ENCODE measurements at regions not wholly inside any gene's neighbourhood (a gene's known extent, or its start where the extent isn't known, plus 50 kb on each side); places are given as distances from the start of the nearest gene placed in this dataset.

- Mint-ChIP-seq H3K9me3 (ENCODE audit: unreplicated experiment) (peaks cover 1% of the 10 kb centered on the region), H3K27me3 (ENCODE audit: low read depth, unreplicated experiment) (peaks cover 1% of the 10 kb centered on the region), H3K36me3 (ENCODE audit: low read depth, unreplicated experiment) (no peaks in the 10 kb centered on the region), H3K4me3 (ENCODE audit: unreplicated experiment) (peak overlapping the region; percentile 2), H3K27ac (ENCODE audit: unreplicated experiment) (peak overlapping the region; percentile 88), H3K4me1 (ENCODE audit: low read depth, unreplicated experiment) (peaks cover 35% of the 10 kb centered on the region)
- TF ChIP-seq EZH2 (IDR thresholded peaks at IDR 0.05; ENCODE audit: insufficient read depth, low read length) (no peak), CTCF (IDR thresholded peaks at IDR 0.05; ENCODE audit: insufficient read depth, low read depth, low read length) (peak; percentile 42)
- no peak overlapping the region for H3K4me2 ChIP-seq (ENCODE audit: low read length)
- H3K79me2 ChIP-seq (ENCODE audit: insufficient read depth, low read length): no peaks in the 10 kb centered on the region
- no peaks in the 10 kb centered on the region for H3K27me3 ChIP-seq (ENCODE audit: insufficient read depth, low read length)
- no peaks in the 10 kb centered on the region for H3K36me3 ChIP-seq (ENCODE audit: insufficient read depth, low read length)
- no peak overlapping the region for H3K27ac ChIP-seq (ENCODE audit: low read depth, low read length)
- H3K4me3 ChIP-seq (ENCODE audit: insufficient read depth, low read depth, low read length): no peak overlapping the region
- H4K20me1 ChIP-seq (ENCODE audit: insufficient read depth, low read length): no peaks in the 10 kb centered on the region
- H3K9ac ChIP-seq (ENCODE audit: low read length): no peak overlapping the region
- H2AFZ ChIP-seq (ENCODE audit: low read depth, low read length): no peak overlapping the region
- DNase-seq (ENCODE audit: low read depth): no peak
- no peaks in the 10 kb centered on the region for H3K4me1 ChIP-seq (ENCODE audit: insufficient read depth, low read length)
- H3K9me3 ChIP-seq (ENCODE audit: insufficient read depth, low read depth, low read length): no peaks in the 10 kb centered on the region
- peak; percentile 47 for FAIRE-seq
Measured at GRCh38 chr3:160163229-160163878, 61.9 kb upstream of the C3orf80 start.

- H3K79me2 ChIP-seq (ENCODE audit: insufficient read depth, low read length): no peaks in the 10 kb centered on the region
- no peaks in the 10 kb centered on the region for H3K27me3 ChIP-seq (ENCODE audit: insufficient read depth, low read length)
- no peaks in the 10 kb centered on the region for H3K9me3 ChIP-seq (ENCODE audit: insufficient read depth, low read depth, low read length)
- H3K9ac ChIP-seq (ENCODE audit: low read length): no peak overlapping the region
- no peak overlapping the region for H3K4me3 ChIP-seq (ENCODE audit: insufficient read depth, low read depth, low read length)
- Mint-ChIP-seq H3K27ac (ENCODE audit: unreplicated experiment) (peak overlapping the region; percentile 43), H3K9me3 (ENCODE audit: unreplicated experiment) (peaks cover 1% of the 10 kb centered on the region), H3K36me3 (ENCODE audit: low read depth, unreplicated experiment) (peaks cover 3% of the 10 kb centered on the region), H3K4me3 (ENCODE audit: unreplicated experiment) (no peak overlapping the region), H3K27me3 (ENCODE audit: low read depth, unreplicated experiment) (no peaks in the 10 kb centered on the region), H3K4me1 (ENCODE audit: low read depth, unreplicated experiment) (peaks cover 45% of the 10 kb centered on the region)
- H3K4me2 ChIP-seq (ENCODE audit: low read length): no peak overlapping the region
- peaks cover 17% of the 10 kb centered on the region for H3K4me1 ChIP-seq (ENCODE audit: insufficient read depth, low read length)
- H2AFZ ChIP-seq (ENCODE audit: low read depth, low read length): no peak overlapping the region
- H4K20me1 ChIP-seq (ENCODE audit: insufficient read depth, low read length): no peaks in the 10 kb centered on the region
- FAIRE-seq: no peak
- H3K36me3 ChIP-seq (ENCODE audit: insufficient read depth, low read length): no peaks in the 10 kb centered on the region
- no peak overlapping the region for H3K27ac ChIP-seq (ENCODE audit: low read depth, low read length)
- no peak for TF ChIP-seq CTCF (IDR thresholded peaks at IDR 0.05; ENCODE audit: insufficient read depth, low read depth, low read length)
- TF ChIP-seq EZH2 (IDR thresholded peaks at IDR 0.05; ENCODE audit: insufficient read depth, low read length): no peak
- DNase-seq (ENCODE audit: low read depth): no peak
Measured at GRCh38 chr3:160168246-160168645, 57.0 kb upstream of the C3orf80 start.

All from astrocyte (in vitro differentiated cells and primary cell).